ENCODE measurements at regions not wholly inside any gene's neighbourhood (a gene's known extent, or its start where the extent isn't known, plus 50 kb on each side); places are given as distances from the start of the nearest gene placed in this dataset.
A peak's percentile ranks its signal among the peaks of the same experiment; 100 is the strongest.

- Histone ChIP-seq H3K4me1 (no peaks in the 10 kb centered on the region), H3K27ac (no peak overlapping the region), H3K9me3 (no peaks in the 10 kb centered on the region), H3K4me3 (no peak overlapping the region), H3K27me3 (peaks cover 0 to 8% of the 10 kb centered on the region in 2 donors), H3K36me3 (no peaks in the 10 kb centered on the region)
- TF ChIP-seq POLR2A (IDR thresholded peaks at IDR 0.05): no peak
- TF ChIP-seq CTCF (IDR thresholded peaks at IDR 0.05): no peak
- no peak for TF ChIP-seq POLR2AphosphoS5 (IDR thresholded peaks at IDR 0.05)
- intact Hi-C loops (cut with DNase I; ENCODE audit: low total_unique reads): loop anchor here (10.0 kb wide), 1 partner anchor 711 kb away; no protein-coding TSS in a partner anchor
- DNase-seq (ENCODE audit: low spot score in 2 of 2): peak in 1 of 2 donors; percentile 47
Observed at GRCh38 chr5:174315871-174316270, 270.4 kb downstream of the NSG2 start.

- Histone ChIP-seq H3K9me3 (no peaks in the 10 kb centered on the region), H3K36me3 (no peaks in the 10 kb centered on the region), H3K4me1 (no peaks in the 10 kb centered on the region), H3K27me3 (peaks cover 0 to 12% of the 10 kb centered on the region in 2 donors), H3K27ac (no peak overlapping the region), H3K4me3 (no peak overlapping the region)
- TF ChIP-seq POLR2A (IDR thresholded peaks at IDR 0.05): no peak
- TF ChIP-seq CTCF (IDR thresholded peaks at IDR 0.05): no peak
- TF ChIP-seq POLR2AphosphoS5 (IDR thresholded peaks at IDR 0.05): no peak
- intact Hi-C loops (cut with DNase I; ENCODE audit: low total_unique reads): loop anchor here (10.0 kb wide), 1 partner anchor 712 kb away; no protein-coding TSS in a partner anchor
- peak in 1 of 2 donors; percentile 27 for DNase-seq (ENCODE audit: low spot score in 2 of 2)
Observed at GRCh38 chr5:174316326-174316725, 270.8 kb downstream of the NSG2 start.

- Histone ChIP-seq H3K9me3 (no peaks in the 10 kb centered on the region), H3K4me3 (no peak overlapping the region), H3K4me1 (no peaks in the 10 kb centered on the region), H3K27ac (no peak overlapping the region), H3K27me3 (peaks cover 0 to 22% of the 10 kb centered on the region in 2 donors), H3K36me3 (no peaks in the 10 kb centered on the region)
- peak in 1 of 2 donors; percentile 55 for DNase-seq (ENCODE audit: low spot score in 2 of 2)
- intact Hi-C loops (cut with DNase I; ENCODE audit: low total_unique reads): loop anchor here (10.0 kb wide), 1 partner anchor 713 kb away; no protein-coding TSS in a partner anchor
- no peak for TF ChIP-seq POLR2A (IDR thresholded peaks at IDR 0.05)
- peak in 2 of 3 donors; percentile 35 to 51 for TF ChIP-seq CTCF (IDR thresholded peaks at IDR 0.05)
- no peak for TF ChIP-seq POLR2AphosphoS5 (IDR thresholded peaks at IDR 0.05)
Observed at GRCh38 chr5:174317256-174317894, 271.9 kb downstream of the NSG2 start.

- H3K4me1 ChIP-seq: no peaks in the 10 kb centered on the region
- H3K27ac ChIP-seq: no peak overlapping the region
- no peak for DNase-seq (ENCODE audit: low spot score in 2 of 2)
- intact Hi-C loops (cut with DNase I; ENCODE audit: low total_unique reads): loop anchor here (10.0 kb wide), 1 partner anchor 714 kb away; no protein-coding TSS in a partner anchor
- H3K4me3 ChIP-seq: no peak overlapping the region
- H3K36me3 ChIP-seq: no peaks in the 10 kb centered on the region
- no peak for TF ChIP-seq CTCF (IDR thresholded peaks at IDR 0.05)
- no peak for TF ChIP-seq POLR2A (IDR thresholded peaks at IDR 0.05)
- no peak for TF ChIP-seq POLR2AphosphoS5 (IDR thresholded peaks at IDR 0.05)
- no peaks in the 10 kb centered on the region for H3K9me3 ChIP-seq
- H3K27me3 ChIP-seq: peaks cover 0 to 24% of the 10 kb centered on the region in 2 donors
Observed at GRCh38 chr5:174318578-174318977, 273.1 kb downstream of the NSG2 start.

- Histone ChIP-seq H3K4me1 (no peaks in the 10 kb centered on the region), H3K27ac (no peak overlapping the region), H3K4me3 (no peak overlapping the region), H3K36me3 (no peaks in the 10 kb centered on the region), H3K27me3 (peaks cover 0 to 30% of the 10 kb centered on the region in 2 donors), H3K9me3 (no peaks in the 10 kb centered on the region)
- intact Hi-C loops (cut with DNase I; ENCODE audit: low total_unique reads): loop anchor here (10.0 kb wide), 1 partner anchor 715 kb away; no protein-coding TSS in a partner anchor
- DNase-seq (ENCODE audit: low spot score in 2 of 2): no peak
- TF ChIP-seq POLR2AphosphoS5 (IDR thresholded peaks at IDR 0.05) (no peak), CTCF (IDR thresholded peaks at IDR 0.05) (no peak), POLR2A (IDR thresholded peaks at IDR 0.05) (no peak)
Observed at GRCh38 chr5:174319551-174319950, 274.0 kb downstream of the NSG2 start.
